K562 (cell line): ENCODE measurements at regions not wholly inside any gene's neighbourhood (a gene's known extent, or its start where the extent isn't known, plus 50 kb on each side); places are given as distances from the start of the nearest gene placed in this dataset.

Experiments
- ATAC-seq: fragments of 200-7000 bp; cut with Tn5 transposase; 3 replicates; pipeline ENCODE4 v1.9.1; 2020; ENCODE audit warnings: moderate library complexity
- BruUV-seq: library from RNA; stranded (reverse); fragments of 400-500 nt; replicated peaks from 2 replicates; lab custom pipeline; 2021; lab: Mats Ljungman, UMichigan
- CTCF ChIA-PET: fragments of 300-600 bp; formaldehyde crosslinking; extraction: SDS; loops from one replicate; lab custom pipeline; 2021; ENCODE audit warnings: low intra/inter-chr PET ratio; lab: Yijun Ruan, JAX
- POLR2A ChIA-PET: fragments of 300-600, 350-650 bp; sonication (Branson Sonifier 250); formaldehyde crosslinking; extraction: SDS; loops from one replicate; lab custom pipeline; 2021; ENCODE audit warnings: antibody characterized with exemption, inconsistent platforms; lab: Yijun Ruan, JAX
- DNase-seq, 4 experiments: peaks; one replicate each; pipeline versions ENCODE4 v3.0.0 to v3.0.0-alpha.2; 2011 to 2018; ENCODE audit warnings: low spot score in 3 of 4, mixed read lengths in 3 of 4; ENCODE audit errors: extremely low read depth in 1 of 4
- FAIRE-seq: peaks from 2 replicates; lab custom pipeline; 2011; peaks lifted over from hg19 to GRCh38; lab: Jason Lieb, UNC
- H2AFZ ChIP-seq: 2 replicates; pipeline ENCODE4 v1.6.0; 2011; ENCODE audit warnings: low read depth, low read length, control low read depth, inconsistent platforms
- H3K27ac ChIP-seq: fragments of 200-600 bp; 3 replicates; pipeline ENCODE4 v1.8.0; 2011; ENCODE audit warnings: low read depth, mild to moderate bottlenecking, control low read depth, inconsistent platforms, low read length, moderate library complexity, mixed read lengths; ENCODE audit errors: extremely low read depth
- H3K27me3 ChIP-seq, 2 experiments: fragments of 300-600 bp in 1 of 2; 2 replicates in 1 of 2; 3 replicates in 1 of 2; pipeline versions ENCODE4 v1.6.0 to v1.8.0; 2011; ENCODE audit warnings: inconsistent platforms in 2 of 2, low read length in 2 of 2, mild to moderate bottlenecking in 1 of 2, mixed read lengths in 1 of 2, moderate library complexity in 1 of 2; ENCODE audit not compliant: control insufficient read depth in 2 of 2, insufficient read depth in 2 of 2
- H3K36me3 ChIP-seq: fragments of 300-600 bp; 3 replicates; pipeline ENCODE4 v1.8.0; 2011; ENCODE audit warnings: mild to moderate bottlenecking, low read length, inconsistent platforms; ENCODE audit not compliant: control insufficient read depth, insufficient read depth
- H3K4me1 ChIP-seq, 2 experiments: fragments of 200-600 bp in 1 of 2; replicated peaks in 1 of 2; 2 replicates in 1 of 2; 3 replicates in 1 of 2; pipeline versions ENCODE4 v1.5.1 to v1.8.0; 2011; ENCODE audit warnings: inconsistent platforms in 2 of 2, low read length in 2 of 2, mild to moderate bottlenecking in 1 of 2, mixed read lengths in 1 of 2, moderate library complexity in 1 of 2; ENCODE audit not compliant: control insufficient read depth in 2 of 2, insufficient read depth in 2 of 2
- H3K4me2 ChIP-seq: 2 replicates; pipeline ENCODE4 v1.6.1; 2011; ENCODE audit warnings: low read length, control low read depth, inconsistent platforms, mixed read lengths; ENCODE audit not compliant: insufficient read depth
- H3K4me3 ChIP-seq: fragments of 200-600 bp; sonication (generic), shearing (Covaris generic); 2 replicates; pipeline ENCODE4 v1.5.1; 2016; ENCODE audit warnings: control low read depth, inconsistent platforms
- H3K79me2 ChIP-seq: fragments of 200-600 bp; 3 replicates; pipeline ENCODE4 v1.8.0; 2011; ENCODE audit warnings: low read length, inconsistent platforms; ENCODE audit not compliant: control insufficient read depth, insufficient read depth
- H3K9ac ChIP-seq, 2 experiments: 2 replicates each; pipeline versions ENCODE4 v1.6.0 to v1.6.1; 2011; ENCODE audit warnings: low read depth in 2 of 2, low read length in 2 of 2, control low read depth in 1 of 2, inconsistent platforms in 1 of 2, mild to moderate bottlenecking in 1 of 2, mixed read lengths in 1 of 2; ENCODE audit not compliant: insufficient read depth in 1 of 2
- H3K9me1 ChIP-seq: one replicate; pipeline ENCODE4 v1.6.0; 2011; ENCODE audit warnings: inconsistent platforms, mild to moderate bottlenecking, low read length, moderate library complexity; ENCODE audit not compliant: control insufficient read depth, insufficient read depth
- H3K9me3 ChIP-seq: replicated peaks from 2 replicates; pipeline ENCODE4 v1.5.1; 2011; ENCODE audit warnings: low read depth, low read length, inconsistent platforms; ENCODE audit not compliant: control insufficient read depth, insufficient read depth
- H4K20me1 ChIP-seq: replicated peaks from 2 replicates; pipeline ENCODE4 v1.6.1; 2011; ENCODE audit warnings: low read length, inconsistent platforms, mixed read lengths; ENCODE audit not compliant: control insufficient read depth, insufficient read depth
- ATF1 ChIP-seq, 2 experiments: fragments of 450-650 bp in 1 of 2; IDR thresholded peaks; 2 replicates each; pipeline ENCODE4 v1.6.1; 2016; ENCODE audit warnings: missing compliant biosample characterization in 1 of 2, missing genetic modification characterization in 1 of 2
- DLX4 ChIP-seq: fragments of 250-450 bp; sonication (Bioruptor Pico); IDR thresholded peaks from 2 replicates; pipeline ENCODE4 v1.6.1; 2021; ENCODE audit warnings: mild to moderate bottlenecking
- EGR1 ChIP-seq: fragments of 450-650 bp; conservative IDR thresholded peaks from 2 replicates; pipeline ENCODE4 v1.6.1; 2017; ENCODE audit warnings: mild to moderate bottlenecking
- ETV5 ChIP-seq: sonication (generic); formaldehyde crosslinking; IDR thresholded peaks from 2 replicates; pipeline ENCODE4 v1.4.0; 2020; ENCODE audit warnings: low read depth, mild to moderate bottlenecking, missing genetic modification reagents
- HOXB6 ChIP-seq: fragments of 250-450 bp; sonication (Bioruptor Pico); IDR thresholded peaks from 2 replicates; pipeline ENCODE4 v1.5.1; 2022; ENCODE audit warnings: mild to moderate bottlenecking, borderline replicate concordance
- ID3 ChIP-seq, 2 experiments: fragments of 250-450 bp in 1 of 2; fragments of 450-650 bp in 1 of 2; sonication (Bioruptor Pico) in 1 of 2; IDR thresholded peaks; 2 replicates each; pipeline versions ENCODE4 v1.6.1 to v1.8.0; 2016 to 2021; ENCODE audit warnings: mild to moderate bottlenecking in 2 of 2, moderate library complexity in 2 of 2, missing compliant biosample characterization in 1 of 2, missing genetic modification characterization in 1 of 2
- MEF2D ChIP-seq: conservative IDR thresholded peaks from 2 replicates; pipeline ENCODE4 v1.6.1; 2016; ENCODE audit warnings: low read depth, missing genetic modification characterization, missing compliant biosample characterization
- MTF1 ChIP-seq: fragments of 250-450 bp; sonication (Bioruptor Pico); IDR thresholded peaks from 2 replicates; pipeline ENCODE4 v1.9.0; 2021; ENCODE audit warnings: moderate library complexity, mild to moderate bottlenecking, inconsistent platforms, borderline replicate concordance
- NELFE ChIP-seq: IDR thresholded peaks from 2 replicates; pipeline ENCODE4 v1.6.1; 2011; ENCODE audit warnings: mild to moderate bottlenecking; ENCODE audit not compliant: insufficient read depth, insufficient read length
- NONO ChIP-seq, 2 experiments: fragments of 200-400 bp in 1 of 2; fragments of 450-650 bp in 1 of 2; formaldehyde crosslinking in 1 of 2; IDR thresholded peaks; 2 replicates each; pipeline ENCODE4 v1.6.1; 2017; ENCODE audit warnings: low read depth in 2 of 2, mild to moderate bottlenecking in 2 of 2, moderate library complexity in 2 of 2, low read length in 1 of 2
- SMARCA4 ChIP-seq: fragments of 450-650 bp; IDR thresholded peaks from 2 replicates; pipeline ENCODE4 v1.6.1; 2016
- TEAD4 ChIP-seq, 2 experiments: sonication (generic) in 1 of 2; formaldehyde crosslinking in 1 of 2; IDR thresholded peaks; 2 replicates each; pipeline versions ENCODE4 v1.6.1 to v1.8.0; 2012 to 2022; ENCODE audit warnings: borderline replicate concordance in 1 of 2, inconsistent platforms in 1 of 2, low read length in 1 of 2, mild to moderate bottlenecking in 1 of 2, missing genetic modification reagents in 1 of 2
- ZNF583 ChIP-seq: fragments of 250-450 bp; sonication (Bioruptor Pico); IDR thresholded peaks from 2 replicates; pipeline ENCODE4 v1.4.0; 2020
- ZNF764 ChIP-seq: fragments of 250-450 bp; sonication (Bioruptor Pico); IDR thresholded peaks from 2 replicates; pipeline ENCODE4 v1.4.0; 2020; ENCODE audit warnings: low read depth, mild to moderate bottlenecking, moderate library complexity
- in situ Hi-C: fragments of 300-500 bp; cut with MboI; formaldehyde crosslinking; loops from 4 replicates; pipeline ENCODE4 v1.15.0; 2018; ENCODE audit warnings: inconsistent platforms, mixed read lengths
- intact Hi-C: fragments of 100-400 bp; cut with micrococcal nuclease; formaldehyde crosslinking; loops from 2 replicates; pipeline ENCODE4 v1.14.2; 2022

GRCh38 chr11:109677231-109677630 is 255.2 kb downstream of the C11orf87 start:
- Histone ChIP-seq H3K27me3 (no peaks in the 10 kb centered on the region), H2AFZ (no peak overlapping the region), H3K36me3 (no peaks in the 10 kb centered on the region), H3K9me1 (no peaks in the 10 kb centered on the region), H3K9ac (no peak overlapping the region), H3K79me2 (no peaks in the 10 kb centered on the region), H3K9me3 (no peaks in the 10 kb centered on the region), H3K4me3 (no peak overlapping the region), H3K4me2 (no peak overlapping the region), H3K27ac (no peak overlapping the region), H4K20me1 (no peaks in the 10 kb centered on the region), H3K4me1 (no peaks in the 10 kb centered on the region)
- CTCF ChIA-PET = no interaction called here
- BruUV-seq = no TSS peak
- POLR2A ChIA-PET = no interaction called here
- TF ChIP-seq ZNF583 (CRISPR knock-in tag) = no peak
- TF ChIP-seq ID3 (CRISPR knock-in tag; IDR thresholded peaks at IDR 0.05) = no peak
- no peak for TF ChIP-seq ID3 (tag; IDR thresholded peaks at IDR 0.05)
- no peak for TF ChIP-seq ZNF764
- no peak for TF ChIP-seq SMARCA4
- no peak for TF ChIP-seq DLX4 (CRISPR knock-in tag)
- DNase-seq = no peak
- FAIRE-seq = no peak
- intact Hi-C loops (no loop called here), in situ Hi-C loops (no loop called here)
- no peak for ATAC-seq

GRCh38 chr11:109677876-109678275 is 255.9 kb downstream of the C11orf87 start:
- H2AFZ ChIP-seq = no peak overlapping the region

More at GRCh38 chr11:109677876-109678275, 255.9 kb downstream of the C11orf87 start:
- in situ Hi-C loops (no loop called here), intact Hi-C loops (no loop called here)
- ChIA-PET CTCF (no interaction called here), POLR2A (no interaction called here)
- Histone ChIP-seq H3K9ac (no peak overlapping the region), H3K27me3 (no peaks in the 10 kb centered on the region), H3K79me2 (no peaks in the 10 kb centered on the region), H4K20me1 (no peaks in the 10 kb centered on the region), H3K4me3 (no peak overlapping the region), H3K4me2 (no peak overlapping the region), H3K4me1 (no peaks in the 10 kb centered on the region), H3K9me3 (no peaks in the 10 kb centered on the region), H3K27ac (no peak overlapping the region), H3K36me3 (no peaks in the 10 kb centered on the region), H3K9me1 (no peaks in the 10 kb centered on the region)
- FAIRE-seq (no peak), DNase-seq (no peak), ATAC-seq (no peak)
- no TSS peak for BruUV-seq
- TF ChIP-seq DLX4 (CRISPR knock-in tag) (no peak), NELFE (no peak), EGR1 (no peak), MTF1 (no peak), HOXB6 (CRISPR knock-in tag) (no peak), ETV5 (CRISPR knock-in tag) (no peak), MEF2D (no peak), ATF1 (CRISPR knock-in tag; IDR thresholded peaks at IDR 0.05) (no peak), ATF1 (tag; IDR thresholded peaks at IDR 0.05) (no peak), NONO (IDR thresholded peaks at IDR 0.05; ENCODE audit: low read depth in 2 of 2, low read length in 1 of 2) (no peak), TEAD4 (IDR thresholded peaks at IDR 0.05; ENCODE audit: low read length) (no peak), TEAD4 (CRISPR knock-in tag; IDR thresholded peaks at IDR 0.05; ENCODE audit: borderline replicate concordance) (no peak)
